Heart left ventricle (tissue), 13 donors: ENCODE measurements at regions not wholly inside any gene's neighbourhood (a gene's known extent, or its start where the extent isn't known, plus 50 kb on each side); places are given as distances from the start of the nearest gene placed in this dataset.

Experiments
- POLR2A ChIP-seq, 2 donors: fragments of 450-650 bp; IDR thresholded peaks; one replicate each; pipeline ENCODE4 v1.6.1; 2017; ENCODE audit warnings: antibody characterized with exemption in 2 of 2, mild to moderate bottlenecking in 2 of 2, moderate library complexity in 2 of 2
- TF ChIP-seq, protein P1 (sequence below), 12 donors: fragments of 200-600 bp; sonication (generic) in 4 of 12; IDR thresholded peaks; one replicate each; pipeline versions ENCODE4 v1.5.0 to v1.8.0; 2018 to 2022; ENCODE audit warnings: antibody characterized with exemption in 12 of 12, mild to moderate bottlenecking in 5 of 12
- donor health status: ischemic (EF 13 %, LVEDD 7.1; RV severe dilation, severe dysfunction).
- donor health status: DM: no; HTN: yes; CAD: no.
- donor health status: DM: no; HTN: no; CAD: no.
- donor health status: ischemic (EF 25% LVEDD 6.9; RV normal size, moderate dysfunction).
- donor health status: ischemic (EF 25% LVEDD 5.7; RV mildly dilated, moderate dysfunction).
- donor health status: ischemic (EF 35%, LVEDD 5.7; RV mildly dilated, moderate dysfunction).
- donor health status: nonischemic (EF 11% LVEDD 7.7; RV severe dilation, severe dysfunction).
- donor health status: DM: yes; HTN: yes; CAD: no.
- donor health status: PGD.
- donor health status: ischemic (EF 29% LVEDD 5.4; RV normal size, mild dysfunction).
- donor health status: nonischemic (EF 23%, LVEDD 6.1; RV moderate dilation, normal function).

- no peak for TF ChIP-seq POLR2A (IDR thresholded peaks at IDR 0.05)
- TF ChIP-seq, protein P1, sequence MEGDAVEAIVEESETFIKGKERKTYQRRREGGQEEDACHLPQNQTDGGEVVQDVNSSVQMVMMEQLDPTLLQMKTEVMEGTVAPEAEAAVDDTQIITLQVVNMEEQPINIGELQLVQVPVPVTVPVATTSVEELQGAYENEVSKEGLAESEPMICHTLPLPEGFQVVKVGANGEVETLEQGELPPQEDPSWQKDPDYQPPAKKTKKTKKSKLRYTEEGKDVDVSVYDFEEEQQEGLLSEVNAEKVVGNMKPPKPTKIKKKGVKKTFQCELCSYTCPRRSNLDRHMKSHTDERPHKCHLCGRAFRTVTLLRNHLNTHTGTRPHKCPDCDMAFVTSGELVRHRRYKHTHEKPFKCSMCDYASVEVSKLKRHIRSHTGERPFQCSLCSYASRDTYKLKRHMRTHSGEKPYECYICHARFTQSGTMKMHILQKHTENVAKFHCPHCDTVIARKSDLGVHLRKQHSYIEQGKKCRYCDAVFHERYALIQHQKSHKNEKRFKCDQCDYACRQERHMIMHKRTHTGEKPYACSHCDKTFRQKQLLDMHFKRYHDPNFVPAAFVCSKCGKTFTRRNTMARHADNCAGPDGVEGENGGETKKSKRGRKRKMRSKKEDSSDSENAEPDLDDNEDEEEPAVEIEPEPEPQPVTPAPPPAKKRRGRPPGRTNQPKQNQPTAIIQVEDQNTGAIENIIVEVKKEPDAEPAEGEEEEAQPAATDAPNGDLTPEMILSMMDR (IDR thresholded peaks at IDR 0.05) = no peak
Observed at GRCh38 chr5:30994902-30995301, 198.6 kb upstream of the CDH6 start.
